Nephron (organoid): ENCODE measurements at regions not wholly inside any gene's neighbourhood (a gene's known extent, or its start where the extent isn't known, plus 50 kb on each side); places are given as distances from the start of the nearest gene placed in this dataset.

Experiments used
- H3K27ac Mint-ChIP-seq, 3 experiments: 2 replicates each; pipeline ENCODE4 v1.8.0; 2020; ENCODE audit warnings: mixed read lengths in 3 of 3, mild to moderate bottlenecking in 2 of 3, moderate library complexity in 1 of 3
- H3K27me3 Mint-ChIP-seq: 2 replicates; pipeline ENCODE4 v1.8.0; 2021; ENCODE audit warnings: low read depth, mild to moderate bottlenecking, moderate library complexity, mixed read lengths
- H3K36me3 Mint-ChIP-seq: 2 replicates; pipeline ENCODE4 v1.8.0; 2020; ENCODE audit warnings: low read depth, mixed read lengths
- H3K4me1 Mint-ChIP-seq: 2 replicates; pipeline ENCODE4 v1.8.0; 2020; ENCODE audit warnings: mixed read lengths
- H3K4me3 Mint-ChIP-seq, 3 experiments: 2 replicates each; pipeline ENCODE4 v1.8.0; 2020; ENCODE audit warnings: mild to moderate bottlenecking in 3 of 3, mixed read lengths in 3 of 3, moderate library complexity in 2 of 3
- H3K9me3 Mint-ChIP-seq: 2 replicates; pipeline ENCODE4 v1.8.0; 2020; ENCODE audit warnings: mixed read lengths
- TF ChIP-seq, protein P1 (sequence below), 3 experiments: fragments of 200-600 bp; sonication (generic); IDR thresholded peaks; one replicate each; pipeline ENCODE4 v1.5.0; 2021; ENCODE audit warnings: antibody characterized with exemption in 3 of 3; ENCODE audit not compliant: unreplicated experiment in 3 of 3

GRCh38 chr3:73739791-73740453, 115.2 kb upstream of the PDZRN3 start:
- H3K4me1 Mint-ChIP-seq: peaks cover 57% of the 10 kb centered on the region
- H3K36me3 Mint-ChIP-seq: no peaks in the 10 kb centered on the region
- no peaks in the 10 kb centered on the region for H3K27me3 Mint-ChIP-seq
- H3K27ac Mint-ChIP-seq: peak overlapping the region; percentile 84 to 98 (median 91)
- H3K4me3 Mint-ChIP-seq: no peak overlapping the region
- H3K9me3 Mint-ChIP-seq: no peaks in the 10 kb centered on the region
- TF ChIP-seq, protein P1, sequence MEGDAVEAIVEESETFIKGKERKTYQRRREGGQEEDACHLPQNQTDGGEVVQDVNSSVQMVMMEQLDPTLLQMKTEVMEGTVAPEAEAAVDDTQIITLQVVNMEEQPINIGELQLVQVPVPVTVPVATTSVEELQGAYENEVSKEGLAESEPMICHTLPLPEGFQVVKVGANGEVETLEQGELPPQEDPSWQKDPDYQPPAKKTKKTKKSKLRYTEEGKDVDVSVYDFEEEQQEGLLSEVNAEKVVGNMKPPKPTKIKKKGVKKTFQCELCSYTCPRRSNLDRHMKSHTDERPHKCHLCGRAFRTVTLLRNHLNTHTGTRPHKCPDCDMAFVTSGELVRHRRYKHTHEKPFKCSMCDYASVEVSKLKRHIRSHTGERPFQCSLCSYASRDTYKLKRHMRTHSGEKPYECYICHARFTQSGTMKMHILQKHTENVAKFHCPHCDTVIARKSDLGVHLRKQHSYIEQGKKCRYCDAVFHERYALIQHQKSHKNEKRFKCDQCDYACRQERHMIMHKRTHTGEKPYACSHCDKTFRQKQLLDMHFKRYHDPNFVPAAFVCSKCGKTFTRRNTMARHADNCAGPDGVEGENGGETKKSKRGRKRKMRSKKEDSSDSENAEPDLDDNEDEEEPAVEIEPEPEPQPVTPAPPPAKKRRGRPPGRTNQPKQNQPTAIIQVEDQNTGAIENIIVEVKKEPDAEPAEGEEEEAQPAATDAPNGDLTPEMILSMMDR (IDR thresholded peaks at IDR 0.05; ENCODE audit: unreplicated experiment in 3 of 3): no peak

DNA sequence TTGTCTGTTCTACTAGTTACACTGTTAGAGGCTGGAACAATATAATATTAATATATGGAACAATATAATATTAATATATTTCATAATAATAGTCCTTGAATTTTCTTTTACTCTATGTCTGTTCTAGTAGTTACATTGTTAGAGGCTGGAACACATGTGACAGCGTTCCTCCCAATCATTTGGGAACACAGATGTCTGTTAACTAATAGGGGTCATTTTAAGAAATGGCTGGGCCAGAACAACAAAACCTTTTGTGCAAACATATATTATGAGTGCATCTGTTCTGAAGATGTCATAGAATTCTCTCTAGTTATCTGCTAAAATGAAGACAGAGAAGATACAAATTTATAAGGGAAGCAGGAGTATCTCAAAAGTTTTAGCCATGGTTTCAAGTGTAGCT, 114.0 kb upstream of the PDZRN3 start:
- no peak overlapping the region for H3K4me3 Mint-ChIP-seq
- H3K27ac Mint-ChIP-seq: peak overlapping the region; percentile 42 to 91 (median 85)
- TF ChIP-seq, protein P1 (IDR thresholded peaks at IDR 0.05; ENCODE audit: unreplicated experiment in 3 of 3): no peak
- no peaks in the 10 kb centered on the region for H3K36me3 Mint-ChIP-seq
- no peaks in the 10 kb centered on the region for H3K9me3 Mint-ChIP-seq
- H3K4me1 Mint-ChIP-seq: peaks cover 67% of the 10 kb centered on the region
- H3K27me3 Mint-ChIP-seq: no peaks in the 10 kb centered on the region

- Mint-ChIP-seq H3K27me3 (no peaks in the 10 kb centered on the region), H3K27ac (peak overlapping the region; percentile 58 to 77 (median 71)), H3K36me3 (no peaks in the 10 kb centered on the region), H3K9me3 (no peaks in the 10 kb centered on the region), H3K4me3 (peak overlapping the region in 1 of 3 experiments; percentile 3), H3K4me1 (peaks cover 82% of the 10 kb centered on the region)
- TF ChIP-seq, protein P1 (IDR thresholded peaks at IDR 0.05; ENCODE audit: unreplicated experiment in 3 of 3): no peak
Measured at GRCh38 chr3:73734211-73735089, 109.7 kb upstream of the PDZRN3 start.

DNA sequence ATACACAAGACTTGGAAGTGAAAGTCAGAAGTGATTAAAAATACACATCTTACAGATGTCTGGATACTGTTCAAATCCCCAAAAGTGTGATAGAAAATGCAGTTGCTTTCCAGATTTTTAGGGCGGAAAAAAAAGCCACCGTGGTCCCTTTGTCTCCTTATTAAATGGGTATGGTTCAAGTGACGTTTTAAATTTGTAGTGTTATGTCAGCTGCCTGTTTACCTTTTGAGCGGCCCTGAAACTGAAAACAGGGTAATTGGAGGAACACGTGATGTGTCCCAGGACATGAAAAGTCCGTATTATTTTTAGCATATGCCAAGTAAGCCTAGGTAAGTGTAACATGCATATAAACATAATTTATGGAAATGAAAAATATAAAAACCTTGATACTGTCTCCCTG, 109.0 kb upstream of the PDZRN3 start:
- Mint-ChIP-seq H3K36me3 (no peaks in the 10 kb centered on the region), H3K9me3 (no peaks in the 10 kb centered on the region), H3K27ac (peak overlapping the region; percentile 19 to 77 (median 77)), H3K4me1 (peaks cover 80% of the 10 kb centered on the region), H3K27me3 (no peaks in the 10 kb centered on the region), H3K4me3 (no peak overlapping the region)
- TF ChIP-seq, protein P1 (IDR thresholded peaks at IDR 0.05; ENCODE audit: unreplicated experiment in 3 of 3): no peak

DNA sequence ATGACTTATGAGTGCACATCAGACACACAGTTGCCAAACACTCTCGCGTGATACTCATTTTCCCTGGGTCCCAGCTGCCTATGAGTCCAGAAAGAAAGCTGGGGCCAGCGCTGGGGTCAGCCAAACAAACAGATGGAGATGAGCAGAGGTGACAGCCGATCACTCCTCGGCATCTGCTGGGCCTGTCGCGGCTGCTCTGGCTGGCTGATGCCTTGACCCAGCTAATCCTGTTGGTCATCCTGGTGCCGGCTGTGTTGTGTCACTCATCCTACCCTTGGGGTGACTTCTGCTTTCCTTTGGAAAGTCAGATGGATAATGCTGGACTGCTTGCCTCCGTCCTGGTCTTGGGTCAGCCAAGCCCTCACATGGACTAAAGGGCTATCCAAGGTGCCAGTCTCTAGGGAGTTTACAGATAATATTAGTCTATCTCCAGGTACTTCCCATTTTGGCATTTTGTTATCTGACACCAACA, 105.3 kb upstream of the PDZRN3 start:
- H3K9me3 Mint-ChIP-seq: no peaks in the 10 kb centered on the region
- peak overlapping the region; percentile 53 to 76 (median 66) for H3K27ac Mint-ChIP-seq
- no peaks in the 10 kb centered on the region for H3K36me3 Mint-ChIP-seq
- peaks cover 84% of the 10 kb centered on the region for H3K4me1 Mint-ChIP-seq
- TF ChIP-seq, protein P1 (IDR thresholded peaks at IDR 0.05; ENCODE audit: unreplicated experiment in 3 of 3): no peak
- no peaks in the 10 kb centered on the region for H3K27me3 Mint-ChIP-seq
- no peak overlapping the region for H3K4me3 Mint-ChIP-seq
